ENCODE measurements at regions not wholly inside any gene's neighbourhood (a gene's known extent, or its start where the extent isn't known, plus 50 kb on each side); places are given as distances from the start of the nearest gene placed in this dataset.
"Not testable (repeated sequence)": the region's sequence is repeated elsewhere in the genome, so short reads cannot be mapped to it uniquely, and the experiment has no call there.

DNA sequence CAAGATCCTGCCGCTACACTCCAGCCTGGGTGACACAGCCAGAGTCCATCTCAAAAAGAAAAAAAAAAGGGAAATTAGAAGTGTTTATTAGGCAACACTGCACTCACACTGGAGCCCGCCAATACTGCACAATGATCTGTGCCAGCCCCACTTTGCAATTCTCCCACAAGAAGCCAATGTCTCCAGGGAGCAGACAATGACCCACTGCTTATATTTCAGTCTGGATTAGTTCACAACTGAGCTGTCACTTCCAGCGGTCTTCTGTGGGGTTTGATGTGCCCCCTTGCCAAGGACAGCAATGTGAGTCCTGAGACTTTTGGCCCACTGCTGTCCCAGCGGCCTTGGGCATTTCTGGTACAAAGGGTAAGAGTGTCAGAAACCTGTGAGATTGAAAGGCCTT is 85.6 kb upstream of the PPM1B start:
- DNase-seq (ENCODE audit: low read depth in 4 of 4, low spot score in 2 of 4) = no peak

- DNase-seq (ENCODE audit: low read depth in 4 of 4, low spot score in 2 of 4) = no peak
These were observed 83.8 kb upstream of the PPM1B start for GRCh38 chr2:44084850-44085249.

DNA sequence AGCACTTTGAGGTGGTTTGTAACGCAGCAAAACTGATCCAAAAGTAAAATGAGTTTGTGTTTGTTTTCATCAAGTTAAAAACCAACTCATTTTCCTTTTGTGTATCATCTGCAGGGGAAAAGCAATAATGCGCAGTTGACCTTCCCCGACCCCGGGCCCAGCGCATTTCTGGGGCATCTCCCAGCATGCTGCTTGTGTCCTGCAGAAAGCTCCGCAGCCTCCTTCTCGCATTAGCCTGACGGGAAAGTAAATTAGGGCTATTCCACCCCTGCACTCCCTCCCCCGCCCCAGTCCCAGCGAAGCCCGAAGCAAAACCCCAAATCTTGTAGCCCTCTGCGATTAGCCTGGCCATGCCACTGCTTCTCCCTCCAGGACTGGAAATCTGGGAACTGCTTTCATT is 82.0 kb upstream of the PPM1B start:
- DNase-seq (ENCODE audit: low read depth in 4 of 4, low spot score in 2 of 4) = no peak

GRCh38 chr2:44087036-44087713 is 81.5 kb upstream of the PPM1B start:
- DNase-seq (ENCODE audit: low read depth in 4 of 4, low spot score in 2 of 4) = peak; percentile 52 to 76 (median 64)

GRCh38 chr2:44087714-44088092 is 81.0 kb upstream of the PPM1B start:
- DNase-seq (ENCODE audit: low read depth in 4 of 4, low spot score in 2 of 4) = peak in 2 of 4 donors; percentile 10 to 18

GRCh38 chr2:44092519-44092918 is 76.2 kb upstream of the PPM1B start:
- not testable (repeated sequence) for DNase-seq (ENCODE audit: low read depth in 4 of 4, low spot score in 2 of 4)

- DNase-seq (ENCODE audit: low read depth in 4 of 4, low spot score in 2 of 4) = no peak
These were observed 74.7 kb upstream of the PPM1B start for GRCh38 chr2:44093970-44094369.

GRCh38 chr2:44097322-44097907 is 71.3 kb upstream of the PPM1B start:
- DNase-seq (ENCODE audit: low read depth in 4 of 4, low spot score in 2 of 4) = no peak

GRCh38 chr2:44098050-44098449 is 70.6 kb upstream of the PPM1B start:
- DNase-seq (ENCODE audit: low read depth in 4 of 4, low spot score in 2 of 4) = no peak

GRCh38 chr2:44098891-44099290 is 69.8 kb upstream of the PPM1B start:
- no peak for DNase-seq (ENCODE audit: low read depth in 4 of 4, low spot score in 2 of 4)

DNA sequence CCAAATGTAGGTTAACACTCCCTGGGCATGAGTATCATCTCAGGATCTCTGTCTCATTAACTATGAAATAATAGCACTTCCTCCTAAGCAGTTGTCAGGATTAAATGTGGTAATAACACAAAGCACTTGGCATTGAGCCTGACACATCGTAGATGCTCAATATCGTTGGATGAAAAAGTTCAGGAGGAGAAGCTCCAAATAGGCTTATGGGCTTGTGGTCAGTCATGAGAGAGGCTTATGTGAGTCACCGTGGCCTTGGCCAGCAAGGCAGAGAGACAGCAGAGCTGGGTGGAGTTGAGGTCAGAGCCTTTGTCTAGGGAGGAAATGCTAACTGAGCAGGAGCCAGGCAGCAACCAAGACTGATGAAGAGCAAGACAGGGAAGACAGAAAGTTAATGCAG is 68.3 kb upstream of the PPM1B start:
- no peak for DNase-seq (ENCODE audit: low read depth in 4 of 4, low spot score in 2 of 4)

DNA sequence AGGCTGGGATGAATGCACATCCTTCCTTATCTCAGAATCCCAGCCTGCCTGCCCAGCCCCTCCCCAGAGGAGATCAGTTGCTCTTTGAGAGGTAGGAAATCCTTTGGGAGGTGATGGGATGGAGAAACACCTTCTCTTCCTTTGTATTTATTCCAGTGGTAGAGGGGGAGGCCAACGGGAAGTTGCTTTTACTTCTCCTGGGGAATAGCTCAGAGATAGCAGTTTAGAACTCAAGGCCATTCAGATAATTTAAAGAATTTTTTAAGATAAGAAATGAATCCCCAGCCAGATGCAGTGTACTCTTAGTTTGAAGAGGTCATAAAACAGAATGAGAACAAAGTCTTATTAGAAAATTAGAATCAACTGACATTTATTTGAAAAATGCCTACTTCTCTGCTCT is 67.4 kb upstream of the PPM1B start:
- DNase-seq (ENCODE audit: low read depth in 4 of 4, low spot score in 2 of 4) = no peak

DNA sequence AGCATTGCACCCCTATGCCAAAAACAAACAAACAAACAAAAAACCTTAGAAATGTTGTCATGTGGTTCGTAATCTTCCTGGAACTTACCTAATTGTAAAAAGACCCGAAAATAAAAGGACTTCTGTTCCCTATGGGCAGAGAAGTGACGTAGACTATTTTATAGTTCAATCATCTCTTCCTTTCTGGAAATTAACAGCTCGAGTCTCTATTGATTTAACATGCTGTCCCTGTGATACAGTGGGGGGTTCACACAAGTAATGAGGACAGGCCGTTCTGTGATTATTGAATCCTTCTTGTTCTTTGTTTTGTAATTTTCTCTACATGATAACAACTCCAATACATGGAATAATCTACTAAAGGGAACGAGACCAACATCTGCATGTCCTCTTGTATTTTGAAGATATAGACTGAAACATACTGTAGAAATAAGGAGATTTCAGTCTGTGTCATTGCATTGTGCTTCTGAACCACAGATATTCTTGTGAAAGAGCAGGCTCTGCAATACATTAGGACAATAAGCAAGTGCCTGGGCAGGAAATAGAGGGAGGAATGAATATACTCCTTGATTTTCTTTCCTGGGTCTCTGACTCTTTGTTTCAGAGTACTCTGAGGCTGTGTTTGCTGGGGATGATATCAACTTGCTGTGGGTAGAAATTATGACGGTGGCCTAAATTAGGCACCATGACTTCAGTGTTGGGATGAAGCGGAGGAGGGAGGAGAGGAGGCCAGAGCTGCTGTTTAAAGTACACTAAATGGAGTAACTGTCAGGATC is 65.7 kb upstream of the PPM1B start:
- no peak for DNase-seq (ENCODE audit: low read depth in 4 of 4, low spot score in 2 of 4)

DNA sequence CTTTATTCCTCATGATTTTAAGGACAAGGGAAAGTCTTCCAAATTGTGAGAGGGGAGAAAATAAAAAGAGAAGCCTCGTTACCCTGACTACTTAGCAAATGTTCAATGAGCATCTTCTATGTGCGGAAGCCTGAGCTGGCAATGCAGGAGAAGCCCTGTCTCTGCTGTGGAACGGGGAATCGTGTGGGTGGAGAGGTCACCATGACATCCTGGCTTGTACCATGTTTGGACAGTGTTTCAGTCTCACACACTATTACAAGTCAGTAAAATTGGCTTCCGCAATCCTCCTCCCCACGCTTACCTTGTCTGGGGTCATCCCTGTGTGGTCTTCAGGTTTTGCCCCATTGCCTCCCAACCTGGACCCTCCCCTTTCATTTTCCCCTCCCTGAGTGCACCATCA is 65.0 kb upstream of the PPM1B start:
- DNase-seq (ENCODE audit: low read depth in 4 of 4, low spot score in 2 of 4) = no peak

GRCh38 chr2:44104855-44105271 is 63.8 kb upstream of the PPM1B start:
- DNase-seq (ENCODE audit: low read depth in 4 of 4, low spot score in 2 of 4) = no peak

GRCh38 chr2:44106509-44106908 is 62.2 kb upstream of the PPM1B start:
- DNase-seq (ENCODE audit: low read depth in 4 of 4, low spot score in 2 of 4) = not testable (repeated sequence)

DNA sequence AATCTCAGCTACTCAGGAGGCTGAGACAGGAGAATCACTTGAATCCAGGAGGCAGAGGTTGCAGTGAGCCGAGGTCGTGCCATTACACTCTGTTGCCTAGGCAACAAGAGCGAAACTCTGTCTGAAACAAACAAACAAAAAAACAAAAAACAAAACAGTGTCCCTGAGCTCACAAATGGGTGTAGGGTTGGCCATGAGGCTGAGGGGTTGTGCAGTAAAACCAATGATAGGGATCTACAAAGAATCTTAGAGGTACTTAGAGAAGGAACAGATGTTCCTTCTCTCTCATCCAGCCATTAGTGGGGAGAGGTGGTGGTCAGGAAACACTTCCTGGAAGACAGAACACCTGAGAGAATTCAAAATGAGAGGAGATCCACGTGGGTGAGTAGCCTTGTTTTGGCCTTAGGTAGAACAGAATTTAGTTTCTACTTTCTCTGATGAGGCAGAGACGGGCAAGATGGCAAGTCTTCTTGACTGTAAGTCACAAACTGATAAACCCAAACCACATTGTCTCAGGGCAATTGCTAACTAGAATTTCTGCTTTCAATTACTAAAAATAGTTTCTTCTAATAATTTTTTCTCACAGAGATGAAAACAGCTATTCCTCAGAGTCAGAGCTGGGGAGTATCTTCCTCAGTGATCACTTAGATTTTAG is 61.5 kb upstream of the PPM1B start:
- DNase-seq (ENCODE audit: low read depth in 4 of 4, low spot score in 2 of 4) = no peak

GRCh38 chr2:44107974-44108373 is 60.7 kb upstream of the PPM1B start:
- no peak for DNase-seq (ENCODE audit: low read depth in 4 of 4, low spot score in 2 of 4)

- no peak for DNase-seq (ENCODE audit: low read depth in 4 of 4, low spot score in 2 of 4)
These were observed 59.5 kb upstream of the PPM1B start for GRCh38 chr2:44109166-44109565.

DNA sequence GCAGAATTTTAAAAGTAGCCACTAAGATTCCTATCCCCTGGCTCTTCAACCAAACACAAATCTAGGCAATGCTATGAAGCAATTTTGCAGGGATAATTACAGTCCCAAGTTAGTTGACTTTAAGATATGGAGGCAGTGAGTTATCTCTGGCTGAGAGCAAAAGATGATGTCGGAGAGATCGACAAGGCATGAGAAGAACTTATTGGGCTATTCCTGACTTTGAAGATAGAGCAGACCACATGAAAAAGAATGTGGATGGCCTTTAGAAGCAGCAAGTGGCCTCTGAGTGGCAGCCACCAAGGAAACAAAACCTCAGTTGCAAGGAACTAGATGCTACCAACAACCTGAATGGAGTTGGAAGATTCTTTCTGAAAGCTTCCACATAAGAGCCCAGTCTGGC is 58.2 kb upstream of the PPM1B start:
- no peak for DNase-seq (ENCODE audit: low read depth in 4 of 4, low spot score in 2 of 4)

GRCh38 chr2:44112096-44112495 is 56.6 kb upstream of the PPM1B start:
- no peak for DNase-seq (ENCODE audit: low read depth in 4 of 4, low spot score in 2 of 4)
